ENCODE measurements at regions not wholly inside any gene's neighbourhood (a gene's known extent, or its start where the extent isn't known, plus 50 kb on each side); places are given as distances from the start of the nearest gene placed in this dataset.

DNA sequence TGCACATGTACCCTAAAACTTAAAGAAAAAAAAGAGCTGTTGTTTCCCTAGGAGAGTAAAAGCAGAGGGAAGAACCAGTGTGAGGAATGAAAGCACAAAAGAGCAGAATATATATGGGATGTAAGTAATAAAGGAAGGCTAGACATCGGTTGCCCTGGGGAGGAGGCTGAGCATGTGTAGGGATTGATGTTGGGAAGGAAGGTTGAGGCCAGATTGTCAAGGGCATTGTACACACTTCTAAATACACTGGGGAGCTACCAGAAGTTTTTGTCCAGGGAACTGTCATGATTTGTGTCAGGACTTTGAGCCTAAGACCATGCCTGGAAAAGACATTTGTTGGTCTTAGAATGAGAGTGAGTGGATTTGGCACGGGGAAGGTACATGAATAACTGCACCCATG, 467.1 kb downstream of the GPAT3 start:
- DNase-seq (ENCODE audit: insufficient read length, low spot score) (no peak), FAIRE-seq (no peak)
- no peak for TF ChIP-seq POLR2A (IDR thresholded peaks at IDR 0.05; ENCODE audit: low read depth, low read length)
- no peak for TF ChIP-seq TAF1 (IDR thresholded peaks at IDR 0.05; ENCODE audit: low read depth, low read length)
- TF ChIP-seq SPI1 (IDR thresholded peaks at IDR 0.05; ENCODE audit: low read depth, low read length) = no peak
- TF ChIP-seq POLR2AphosphoS5 (IDR thresholded peaks at IDR 0.05; ENCODE audit: low read depth, low read length) = no peak
- TF ChIP-seq PAX5 (IDR thresholded peaks at IDR 0.05; ENCODE audit: insufficient read depth, low read length, severe bottlenecking) = no peak
- no peak for TF ChIP-seq POU2F2 (IDR thresholded peaks at IDR 0.05; ENCODE audit: low read depth, low read length)

DNA sequence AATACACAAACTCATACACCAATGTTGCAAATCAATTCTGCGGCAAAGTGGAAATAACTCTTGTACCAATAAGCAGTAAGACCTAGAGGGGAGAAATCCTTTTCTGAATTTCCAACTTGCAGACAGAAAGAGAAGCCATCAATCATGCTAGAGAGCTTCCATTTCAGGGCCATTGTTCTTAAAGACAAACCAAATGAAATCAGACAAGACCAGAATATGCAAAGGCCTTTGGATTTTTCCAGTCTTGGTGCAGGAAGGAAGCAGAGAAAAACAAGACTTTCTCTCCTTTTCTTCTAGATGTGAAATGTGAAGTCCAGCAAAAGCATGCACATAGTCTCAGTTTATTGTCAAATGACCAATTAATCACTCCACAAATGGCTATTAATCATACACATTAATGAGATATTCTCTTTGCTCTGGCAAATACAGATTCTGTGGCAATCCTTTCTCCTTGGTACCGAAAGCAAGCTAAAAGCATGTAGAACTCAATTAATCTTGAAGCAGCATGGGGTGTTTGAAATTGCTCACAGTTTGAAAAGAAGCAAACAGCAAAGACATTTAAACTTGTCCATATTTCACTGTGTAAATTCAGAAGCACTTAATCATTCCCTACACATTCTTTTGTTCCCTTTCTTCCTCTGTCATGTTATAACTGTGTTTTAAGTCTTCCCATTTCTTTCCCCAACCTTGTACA, 466.1 kb downstream of the GPAT3 start:
- no peak for TF ChIP-seq POU2F2 (IDR thresholded peaks at IDR 0.05; ENCODE audit: low read depth, low read length)
- TF ChIP-seq POLR2A (IDR thresholded peaks at IDR 0.05; ENCODE audit: low read depth, low read length) = no peak
- TF ChIP-seq PAX5 (IDR thresholded peaks at IDR 0.05; ENCODE audit: insufficient read depth, low read length, severe bottlenecking) = no peak
- TF ChIP-seq SPI1 (IDR thresholded peaks at IDR 0.05; ENCODE audit: low read depth, low read length) = no peak
- no peak for TF ChIP-seq TAF1 (IDR thresholded peaks at IDR 0.05; ENCODE audit: low read depth, low read length)
- no peak for DNase-seq (ENCODE audit: insufficient read length, low spot score)
- FAIRE-seq = no peak

- DNase-seq (ENCODE audit: insufficient read length, low spot score) = no peak
- TF ChIP-seq POLR2A (IDR thresholded peaks at IDR 0.05; ENCODE audit: low read depth, low read length) (no peak), SPI1 (IDR thresholded peaks at IDR 0.05; ENCODE audit: low read depth, low read length) (no peak), TAF1 (IDR thresholded peaks at IDR 0.05; ENCODE audit: low read depth, low read length) (no peak), POLR2AphosphoS5 (IDR thresholded peaks at IDR 0.05; ENCODE audit: low read depth, low read length) (no peak), PAX5 (IDR thresholded peaks at IDR 0.05; ENCODE audit: insufficient read depth, low read length, severe bottlenecking) (no peak), POU2F2 (IDR thresholded peaks at IDR 0.05; ENCODE audit: low read depth, low read length) (no peak)
- no peak for FAIRE-seq
Observed at GRCh38 chr4:83996254-83996653, 460.3 kb downstream of the GPAT3 start.

DNA sequence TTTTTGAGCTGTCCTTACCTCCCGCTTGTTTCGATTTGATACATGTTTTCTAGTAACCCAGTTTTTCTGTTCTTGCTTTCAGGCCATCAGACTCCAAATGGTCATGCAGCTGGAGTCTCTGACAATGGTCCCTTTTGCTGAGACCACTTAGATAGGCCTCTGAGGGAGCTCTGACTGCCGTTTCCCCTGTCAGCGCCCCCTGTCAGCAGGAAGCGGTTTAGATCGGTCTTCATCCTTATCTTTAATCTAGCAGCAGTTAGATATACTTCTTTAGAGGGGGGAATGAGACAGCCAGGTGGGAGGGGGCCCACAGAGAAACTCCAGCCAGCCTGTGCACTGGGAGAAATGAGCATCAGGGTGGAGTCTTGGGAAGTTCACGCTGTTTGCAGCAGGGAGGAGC, 457.9 kb downstream of the GPAT3 start:
- TF ChIP-seq SPI1 (IDR thresholded peaks at IDR 0.05; ENCODE audit: low read depth, low read length) = no peak
- TF ChIP-seq TAF1 (IDR thresholded peaks at IDR 0.05; ENCODE audit: low read depth, low read length) = no peak
- no peak for TF ChIP-seq POLR2AphosphoS5 (IDR thresholded peaks at IDR 0.05; ENCODE audit: low read depth, low read length)
- no peak for TF ChIP-seq PAX5 (IDR thresholded peaks at IDR 0.05; ENCODE audit: insufficient read depth, low read length, severe bottlenecking)
- no peak for TF ChIP-seq POU2F2 (IDR thresholded peaks at IDR 0.05; ENCODE audit: low read depth, low read length)
- TF ChIP-seq POLR2A (IDR thresholded peaks at IDR 0.05; ENCODE audit: low read depth, low read length) = no peak
- no peak for DNase-seq (ENCODE audit: insufficient read length, low spot score)
- no peak for FAIRE-seq

GRCh38 chr4:83989835-83990234, 453.9 kb downstream of the GPAT3 start:
- DNase-seq (ENCODE audit: insufficient read length, low spot score) (no peak), FAIRE-seq (no peak)
- no peak for TF ChIP-seq POLR2A (IDR thresholded peaks at IDR 0.05; ENCODE audit: low read depth, low read length)
- TF ChIP-seq SPI1 (IDR thresholded peaks at IDR 0.05; ENCODE audit: low read depth, low read length) = no peak
- TF ChIP-seq TAF1 (IDR thresholded peaks at IDR 0.05; ENCODE audit: low read depth, low read length) = no peak
- TF ChIP-seq POU2F2 (IDR thresholded peaks at IDR 0.05; ENCODE audit: low read depth, low read length) = no peak
- TF ChIP-seq PAX5 (IDR thresholded peaks at IDR 0.05; ENCODE audit: insufficient read depth, low read length, severe bottlenecking) = no peak
- no peak for TF ChIP-seq POLR2AphosphoS5 (IDR thresholded peaks at IDR 0.05; ENCODE audit: low read depth, low read length)

DNA sequence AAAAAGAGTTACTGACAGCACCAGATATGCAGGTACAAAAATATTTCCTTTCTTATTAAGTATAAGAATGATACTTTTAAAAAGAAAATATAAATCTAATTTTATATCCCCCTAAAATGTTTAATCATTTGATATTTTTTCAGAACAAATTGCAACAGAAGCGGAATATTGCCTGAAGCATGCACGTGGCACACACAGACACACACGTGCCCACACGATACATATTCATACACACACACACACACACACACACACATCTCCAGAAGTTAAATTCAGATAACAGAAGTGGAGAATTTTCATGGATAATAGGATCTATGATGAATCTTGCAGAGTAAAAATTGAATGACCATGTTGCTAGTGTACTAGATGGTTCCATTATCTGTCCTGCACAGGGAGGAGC, 445.2 kb downstream of the GPAT3 start:
- no peak for DNase-seq (ENCODE audit: insufficient read length, low spot score)
- no peak for FAIRE-seq
- TF ChIP-seq PAX5 (IDR thresholded peaks at IDR 0.05; ENCODE audit: insufficient read depth, low read length, severe bottlenecking) (no peak), POU2F2 (IDR thresholded peaks at IDR 0.05; ENCODE audit: low read depth, low read length) (no peak), TAF1 (IDR thresholded peaks at IDR 0.05; ENCODE audit: low read depth, low read length) (no peak), POLR2AphosphoS5 (IDR thresholded peaks at IDR 0.05; ENCODE audit: low read depth, low read length) (no peak), SPI1 (IDR thresholded peaks at IDR 0.05; ENCODE audit: low read depth, low read length) (no peak), POLR2A (IDR thresholded peaks at IDR 0.05; ENCODE audit: low read depth, low read length) (no peak)

GRCh38 chr4:83979773-83980172, 443.9 kb downstream of the GPAT3 start:
- TF ChIP-seq POU2F2 (IDR thresholded peaks at IDR 0.05; ENCODE audit: low read depth, low read length) = no peak
- no peak for TF ChIP-seq SPI1 (IDR thresholded peaks at IDR 0.05; ENCODE audit: low read depth, low read length)
- no peak for TF ChIP-seq PAX5 (IDR thresholded peaks at IDR 0.05; ENCODE audit: insufficient read depth, low read length, severe bottlenecking)
- TF ChIP-seq TAF1 (IDR thresholded peaks at IDR 0.05; ENCODE audit: low read depth, low read length) = no peak
- no peak for TF ChIP-seq POLR2A (IDR thresholded peaks at IDR 0.05; ENCODE audit: low read depth, low read length)
- no peak for TF ChIP-seq POLR2AphosphoS5 (IDR thresholded peaks at IDR 0.05; ENCODE audit: low read depth, low read length)
- DNase-seq (ENCODE audit: insufficient read length, low spot score) (no peak), FAIRE-seq (no peak)

- no peak for TF ChIP-seq PAX5 (IDR thresholded peaks at IDR 0.05; ENCODE audit: insufficient read depth, low read length, severe bottlenecking)
- no peak for TF ChIP-seq POLR2A (IDR thresholded peaks at IDR 0.05; ENCODE audit: low read depth, low read length)
- TF ChIP-seq POLR2AphosphoS5 (IDR thresholded peaks at IDR 0.05; ENCODE audit: low read depth, low read length) = no peak
- TF ChIP-seq TAF1 (IDR thresholded peaks at IDR 0.05; ENCODE audit: low read depth, low read length) = no peak
- TF ChIP-seq SPI1 (IDR thresholded peaks at IDR 0.05; ENCODE audit: low read depth, low read length) = no peak
- no peak for TF ChIP-seq POU2F2 (IDR thresholded peaks at IDR 0.05; ENCODE audit: low read depth, low read length)
- no peak for FAIRE-seq
- no peak for DNase-seq (ENCODE audit: insufficient read length, low spot score)
Observed at GRCh38 chr4:83974111-83974780, 438.3 kb downstream of the GPAT3 start.

- FAIRE-seq (no peak), DNase-seq (ENCODE audit: insufficient read length, low spot score) (no peak)
- TF ChIP-seq POLR2A (IDR thresholded peaks at IDR 0.05; ENCODE audit: low read depth, low read length) = no peak
Observed at GRCh38 chr4:83964996-83965541, 429.2 kb downstream of the GPAT3 start.
